ENCODE measurements at regions not wholly inside any gene's neighbourhood (a gene's known extent, or its start where the extent isn't known, plus 50 kb on each side); places are given as distances from the start of the nearest gene placed in this dataset.

DNA sequence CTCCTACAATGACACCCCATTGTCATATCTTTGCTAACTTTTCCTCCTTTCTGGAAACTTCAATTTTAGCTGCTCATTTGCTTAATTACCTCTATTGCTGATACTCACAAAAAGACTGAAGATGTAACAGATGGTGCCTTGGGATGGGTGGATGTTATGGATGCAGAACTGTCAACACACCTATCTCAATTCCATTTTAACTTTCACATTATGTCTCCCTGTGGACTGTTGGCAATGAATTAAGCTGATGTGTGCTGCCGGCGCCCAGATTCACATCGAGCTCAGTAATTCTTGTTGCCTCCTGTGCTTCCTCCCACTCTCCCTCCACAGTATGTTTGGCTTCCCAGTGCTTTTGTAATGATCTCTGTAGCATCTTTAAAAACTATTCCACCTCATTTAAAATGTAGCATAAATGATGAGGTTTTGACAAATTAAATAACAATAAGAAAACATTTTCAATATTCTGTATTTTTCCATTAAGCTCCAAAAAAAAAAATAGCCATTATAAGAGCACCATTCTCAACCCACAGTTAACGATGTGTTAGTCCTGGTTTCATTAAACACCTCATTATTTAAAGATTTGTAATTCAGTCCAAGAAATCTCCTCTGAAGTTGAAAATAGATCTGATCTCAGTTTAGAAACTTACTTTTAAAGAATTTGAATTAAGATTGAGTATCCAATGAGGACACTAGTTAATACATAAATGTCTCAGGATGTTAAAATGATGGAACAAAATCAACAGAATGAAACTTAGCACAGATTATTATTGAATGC is 99.9 kb upstream of the FAM216B start:
- TF ChIP-seq, protein P1, sequence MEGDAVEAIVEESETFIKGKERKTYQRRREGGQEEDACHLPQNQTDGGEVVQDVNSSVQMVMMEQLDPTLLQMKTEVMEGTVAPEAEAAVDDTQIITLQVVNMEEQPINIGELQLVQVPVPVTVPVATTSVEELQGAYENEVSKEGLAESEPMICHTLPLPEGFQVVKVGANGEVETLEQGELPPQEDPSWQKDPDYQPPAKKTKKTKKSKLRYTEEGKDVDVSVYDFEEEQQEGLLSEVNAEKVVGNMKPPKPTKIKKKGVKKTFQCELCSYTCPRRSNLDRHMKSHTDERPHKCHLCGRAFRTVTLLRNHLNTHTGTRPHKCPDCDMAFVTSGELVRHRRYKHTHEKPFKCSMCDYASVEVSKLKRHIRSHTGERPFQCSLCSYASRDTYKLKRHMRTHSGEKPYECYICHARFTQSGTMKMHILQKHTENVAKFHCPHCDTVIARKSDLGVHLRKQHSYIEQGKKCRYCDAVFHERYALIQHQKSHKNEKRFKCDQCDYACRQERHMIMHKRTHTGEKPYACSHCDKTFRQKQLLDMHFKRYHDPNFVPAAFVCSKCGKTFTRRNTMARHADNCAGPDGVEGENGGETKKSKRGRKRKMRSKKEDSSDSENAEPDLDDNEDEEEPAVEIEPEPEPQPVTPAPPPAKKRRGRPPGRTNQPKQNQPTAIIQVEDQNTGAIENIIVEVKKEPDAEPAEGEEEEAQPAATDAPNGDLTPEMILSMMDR (IDR thresholded peaks at IDR 0.05): no peak
- TF ChIP-seq POLR2A (IDR thresholded peaks at IDR 0.05): no peak

Measured in adrenal gland (tissue), 5 donors.